Fibroblast of villous mesenchyme (primary cell): ENCODE measurements at regions not wholly inside any gene's neighbourhood (a gene's known extent, or its start where the extent isn't known, plus 50 kb on each side); places are given as distances from the start of the nearest gene placed in this dataset.
"Not testable (repeated sequence)": the region's sequence is repeated elsewhere in the genome, so short reads cannot be mapped to it uniquely, and the experiment has no call there.

ENCODE experiments used
- DNase-seq: peaks from one replicate; pipeline ENCODE4 v3.0.0-alpha.2; 2010; ENCODE audit warnings: low read depth
- H3K4me3 ChIP-seq: 2 replicates; pipeline ENCODE4 v1.5.1; 2011; ENCODE audit warnings: low read depth, mild to moderate bottlenecking, low read length
- CTCF ChIP-seq: IDR thresholded peaks from 2 replicates; pipeline ENCODE4 v1.5.1; 2012; ENCODE audit warnings: low read depth, mild to moderate bottlenecking, low read length; ENCODE audit not compliant: insufficient read depth

DNA sequence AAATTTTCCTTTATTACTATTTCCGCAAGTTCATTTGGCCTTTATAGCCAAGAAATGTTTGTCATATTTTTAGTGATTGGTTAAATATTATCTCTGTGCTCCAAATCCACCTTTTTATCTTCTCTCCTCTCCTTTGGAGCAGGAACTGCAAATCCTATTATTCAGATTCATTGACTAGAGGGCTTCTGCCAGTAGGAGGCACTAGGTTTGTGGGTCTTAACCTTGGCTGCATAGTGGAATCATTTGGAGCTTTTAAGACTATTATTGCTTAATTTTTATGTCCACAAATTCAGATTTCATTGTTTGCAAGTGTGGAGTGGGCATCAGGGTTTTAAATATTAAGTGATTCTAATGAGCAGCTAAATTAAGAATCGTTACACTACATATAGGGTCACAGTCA, 75.3 kb upstream of the SYT10 start:
- no peak overlapping the region for H3K4me3 ChIP-seq
- DNase-seq, result no peak
- no peak for TF ChIP-seq CTCF

GRCh38 chr12:33519566-33519965, 79.9 kb upstream of the SYT10 start:
- H3K4me3 ChIP-seq, result no peak overlapping the region
- TF ChIP-seq CTCF, result no peak
- no peak for DNase-seq

DNA sequence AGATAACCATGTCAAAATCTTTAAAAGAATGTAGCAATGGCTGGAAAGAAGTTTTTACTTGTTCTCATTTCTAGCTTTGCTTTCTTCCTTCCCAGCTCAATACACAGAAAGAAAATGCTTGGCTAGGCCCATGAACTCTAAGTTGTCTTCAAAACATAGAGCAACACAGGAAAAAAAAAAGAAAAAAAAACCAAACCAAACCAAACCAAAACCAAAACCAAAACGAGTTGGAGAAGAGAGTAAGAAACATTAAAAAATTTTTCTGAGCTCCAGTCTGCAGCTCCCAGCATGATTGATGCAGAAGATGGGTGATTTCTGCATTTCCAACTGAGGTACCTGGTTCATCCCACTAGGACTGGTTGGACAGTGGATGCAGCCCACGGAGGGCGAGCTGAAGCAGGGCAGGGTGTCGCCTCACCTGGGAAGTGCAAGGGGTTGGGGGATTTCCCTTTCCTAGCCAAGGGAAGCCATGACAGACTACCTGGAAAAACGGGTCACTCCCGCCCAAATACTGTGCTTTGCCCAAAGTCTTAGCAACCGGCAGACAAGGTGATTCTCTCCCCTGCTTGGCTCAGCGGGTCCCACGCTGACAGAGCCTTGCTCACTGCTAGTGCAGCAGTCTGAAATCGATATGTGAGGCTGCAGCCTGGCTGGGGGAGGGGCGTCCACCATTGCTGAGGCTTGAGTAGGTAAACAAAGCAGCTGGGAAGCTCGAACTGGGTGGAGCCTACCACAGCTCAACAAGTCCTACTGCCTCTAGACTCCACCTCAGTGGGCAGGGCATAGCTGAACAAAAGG, 81.1 kb upstream of the SYT10 start:
- DNase-seq, H3K4me3 ChIP-seq: not testable (repeated sequence)

GRCh38 chr12:33529031-33529430, 89.4 kb upstream of the SYT10 start:
- no peak for DNase-seq
- TF ChIP-seq CTCF, result no peak
- H3K4me3 ChIP-seq, result no peak overlapping the region

DNA sequence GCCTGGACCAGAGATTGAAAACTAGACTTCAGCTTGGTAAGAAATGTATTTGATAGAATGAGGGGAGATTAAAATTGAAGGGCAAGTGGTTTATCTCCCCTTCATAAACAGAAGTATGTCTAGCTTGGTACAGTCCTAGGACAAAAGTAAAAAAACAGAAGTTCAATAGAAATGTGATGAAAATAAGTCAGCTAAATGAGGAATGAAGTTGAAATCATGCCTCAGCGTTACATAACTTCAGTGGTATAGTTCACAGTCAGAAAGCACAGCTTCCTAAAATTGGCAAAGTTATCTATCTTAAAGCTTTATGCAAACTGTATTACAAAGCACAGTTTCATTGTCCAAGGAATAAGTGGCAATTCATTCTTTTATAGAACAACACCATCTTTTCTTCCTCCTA, 90.2 kb upstream of the SYT10 start:
- H3K4me3 ChIP-seq, result no peak overlapping the region
- no peak for TF ChIP-seq CTCF
- DNase-seq, result no peak

- H3K4me3 ChIP-seq, result no peak overlapping the region
- DNase-seq, result no peak
- no peak for TF ChIP-seq CTCF
Measured at GRCh38 chr12:33531261-33531660, 91.6 kb upstream of the SYT10 start.

- DNase-seq, result no peak
- TF ChIP-seq CTCF, result no peak
- no peak overlapping the region for H3K4me3 ChIP-seq
Measured at GRCh38 chr12:33533527-33533926, 93.9 kb upstream of the SYT10 start.
